GM12878 (cell line): ENCODE measurements at regions not wholly inside any gene's neighbourhood (a gene's known extent, or its start where the extent isn't known, plus 50 kb on each side); places are given as distances from the start of the nearest gene placed in this dataset.

Source experiments
- ATAC-seq: fragments of 200-7000 bp; cut with Tn5 transposase; 3 replicates; pipeline ENCODE4 v1.9.1; 2020; ENCODE audit warnings: mild to moderate bottlenecking, moderate library complexity
- BruUV-seq: library from RNA; stranded (reverse); fragments of 400-500 nt; replicated peaks from 2 replicates; lab custom pipeline; 2021; lab: Mats Ljungman, UMichigan
- CTCF ChIA-PET: fragments of 300-600 bp; sonication (Branson Sonifier 250); formaldehyde crosslinking; extraction: SDS; loops from one replicate; lab custom pipeline; 2021; ENCODE audit warnings: inconsistent platforms; lab: Yijun Ruan, JAX
- POLR2A ChIA-PET: fragments of 350-600 bp; formaldehyde crosslinking; extraction: SDS; loops from one replicate; lab custom pipeline; 2021; ENCODE audit warnings: inconsistent platforms; lab: Charles Lee
- RAD21 ChIA-PET: fragments of 300-600 bp; sonication (Branson Sonifier 250); formaldehyde crosslinking; loops from one replicate; lab custom pipeline; 2023; ENCODE audit warnings: antibody characterized with exemption; ENCODE audit not compliant: unreplicated experiment; lab: Charles Lee
- SMC1A ChIA-PET: fragments of 300-600 bp; sonication (Branson Sonifier 250); formaldehyde crosslinking; loops from one replicate; lab custom pipeline; 2023; ENCODE audit not compliant: unreplicated experiment, uncharacterized antibody; lab: Charles Lee
- DNase-seq: peaks from one replicate; pipeline ENCODE4 v3.0.0-alpha.2; 2011; ENCODE audit warnings: low read depth, low spot score
- FAIRE-seq: peaks from 3 replicates; lab custom pipeline; 2011; peaks lifted over from hg19 to GRCh38; lab: Jason Lieb, UNC
- H2AFZ ChIP-seq: 2 replicates; pipeline ENCODE4 v1.6.0; 2011; ENCODE audit warnings: low read depth, low read length, control low read depth; ENCODE audit not compliant: control insufficient read depth
- H3K27ac ChIP-seq: 2 replicates; pipeline ENCODE4 v1.5.1; 2011; ENCODE audit warnings: control low read depth; ENCODE audit not compliant: control insufficient read depth, insufficient read depth
- H3K27me3 ChIP-seq, 2 experiments: replicated peaks in 1 of 2; 2 replicates each; pipeline versions ENCODE4 v1.6.0 to v1.6.1; 2011; ENCODE audit warnings: low read length in 1 of 2; ENCODE audit not compliant: control insufficient read depth in 2 of 2, insufficient read depth in 2 of 2
- H3K36me3 ChIP-seq, 2 experiments: 2 replicates each; pipeline ENCODE4 v1.5.1; 2011; ENCODE audit warnings: low read length in 1 of 2; ENCODE audit not compliant: control insufficient read depth in 2 of 2, insufficient read depth in 2 of 2
- H3K4me1 ChIP-seq: 2 replicates; pipeline ENCODE4 v1.6.1; 2011; ENCODE audit warnings: mild to moderate bottlenecking, low read length, moderate library complexity, mixed read lengths; ENCODE audit not compliant: control insufficient read depth, insufficient read depth
- H3K4me2 ChIP-seq: 2 replicates; pipeline ENCODE4 v1.6.0; 2011; ENCODE audit warnings: control low read depth; ENCODE audit not compliant: control insufficient read depth, insufficient read depth
- H3K4me3 ChIP-seq: fragments of 200-600 bp; sonication (generic); 2 replicates; pipeline ENCODE4 v1.5.1; 2016
- H3K79me2 ChIP-seq: 2 replicates; pipeline ENCODE4 v1.6.0; 2011; ENCODE audit warnings: low read length; ENCODE audit not compliant: control insufficient read depth, insufficient read depth
- H3K9ac ChIP-seq: 2 replicates; pipeline ENCODE4 v1.8.0; 2011; ENCODE audit warnings: low read length, control low read depth, mixed read lengths; ENCODE audit not compliant: control insufficient read depth, insufficient read depth
- H3K9me3 ChIP-seq: replicated peaks from 3 replicates; pipeline ENCODE4 v1.5.1; 2011; ENCODE audit warnings: mild to moderate bottlenecking, low read length; ENCODE audit not compliant: control insufficient read depth, insufficient read depth
- H4K20me1 ChIP-seq: 2 replicates; pipeline ENCODE4 v1.6.0; 2011; ENCODE audit not compliant: control insufficient read depth, insufficient read depth
- POLR2A ChIP-seq: IDR thresholded peaks from 2 replicates; pipeline ENCODE4 v1.6.1; 2011; ENCODE audit warnings: low read depth, mild to moderate bottlenecking, low read length
- WGBS: methylation state at CpG from one replicate; pipeline ENCODE4 v1.1.6; 2016; ENCODE audit warnings: low lambda C conversion rate; ENCODE audit not compliant: insufficient replicate concordance, insufficient coverage; ENCODE audit errors: missing lambda C conversion rate; 5-methylcytosine and 5-hydroxymethylcytosine counted together
- in situ Hi-C: fragments of 300-500 bp; cut with MboI; formaldehyde crosslinking; loops from 9 replicates; pipeline ENCODE4 v1.14.3; 2018; ENCODE audit warnings: mixed read lengths
- intact Hi-C: fragments of 100-400 bp; cut with micrococcal nuclease; formaldehyde crosslinking; loops from one replicate; pipeline ENCODE4 v1.14.2; 2022; ENCODE audit not compliant: unreplicated experiment
- TF ChIP-seq, protein P1 (sequence below): fragments of 450-650 bp; formaldehyde crosslinking; IDR thresholded peaks from 2 replicates; pipeline ENCODE4 v1.4.0; 2020; ENCODE audit warnings: mild to moderate bottlenecking, moderate library complexity
- TF ChIP-seq, protein P2 (sequence below): IDR thresholded peaks from 2 replicates; pipeline ENCODE4 v1.6.1; 2011; ENCODE audit warnings: mild to moderate bottlenecking, low read depth, low read length, moderate library complexity; ENCODE audit not compliant: insufficient replicate concordance
- TF ChIP-seq, protein P3 (sequence below): fragments of 450-650 bp; IDR thresholded peaks from 2 replicates; pipeline ENCODE4 v1.6.1; 2017; ENCODE audit warnings: mild to moderate bottlenecking

DNA sequence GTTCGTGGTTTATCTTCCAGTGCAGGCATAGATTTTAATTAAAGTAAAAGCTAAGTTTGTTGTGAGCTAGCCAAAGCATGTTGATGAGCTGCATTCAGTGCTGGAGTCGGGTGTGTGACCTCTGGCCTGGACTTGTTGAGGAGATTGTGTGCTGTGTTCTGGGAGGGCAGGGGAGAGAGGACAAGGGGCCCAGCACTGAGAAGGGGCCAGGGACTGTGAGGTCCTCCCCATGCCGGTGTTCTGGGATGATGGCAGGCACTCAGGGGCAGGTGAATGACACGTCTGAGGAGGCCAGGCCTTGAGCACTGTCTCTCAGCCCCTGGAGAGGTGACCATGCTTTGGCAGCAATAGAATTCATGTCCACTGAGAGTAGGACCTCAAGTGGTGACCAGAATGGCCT, 97.9 kb downstream of the FOXF2 start (continued):
- TF ChIP-seq, protein P1, sequence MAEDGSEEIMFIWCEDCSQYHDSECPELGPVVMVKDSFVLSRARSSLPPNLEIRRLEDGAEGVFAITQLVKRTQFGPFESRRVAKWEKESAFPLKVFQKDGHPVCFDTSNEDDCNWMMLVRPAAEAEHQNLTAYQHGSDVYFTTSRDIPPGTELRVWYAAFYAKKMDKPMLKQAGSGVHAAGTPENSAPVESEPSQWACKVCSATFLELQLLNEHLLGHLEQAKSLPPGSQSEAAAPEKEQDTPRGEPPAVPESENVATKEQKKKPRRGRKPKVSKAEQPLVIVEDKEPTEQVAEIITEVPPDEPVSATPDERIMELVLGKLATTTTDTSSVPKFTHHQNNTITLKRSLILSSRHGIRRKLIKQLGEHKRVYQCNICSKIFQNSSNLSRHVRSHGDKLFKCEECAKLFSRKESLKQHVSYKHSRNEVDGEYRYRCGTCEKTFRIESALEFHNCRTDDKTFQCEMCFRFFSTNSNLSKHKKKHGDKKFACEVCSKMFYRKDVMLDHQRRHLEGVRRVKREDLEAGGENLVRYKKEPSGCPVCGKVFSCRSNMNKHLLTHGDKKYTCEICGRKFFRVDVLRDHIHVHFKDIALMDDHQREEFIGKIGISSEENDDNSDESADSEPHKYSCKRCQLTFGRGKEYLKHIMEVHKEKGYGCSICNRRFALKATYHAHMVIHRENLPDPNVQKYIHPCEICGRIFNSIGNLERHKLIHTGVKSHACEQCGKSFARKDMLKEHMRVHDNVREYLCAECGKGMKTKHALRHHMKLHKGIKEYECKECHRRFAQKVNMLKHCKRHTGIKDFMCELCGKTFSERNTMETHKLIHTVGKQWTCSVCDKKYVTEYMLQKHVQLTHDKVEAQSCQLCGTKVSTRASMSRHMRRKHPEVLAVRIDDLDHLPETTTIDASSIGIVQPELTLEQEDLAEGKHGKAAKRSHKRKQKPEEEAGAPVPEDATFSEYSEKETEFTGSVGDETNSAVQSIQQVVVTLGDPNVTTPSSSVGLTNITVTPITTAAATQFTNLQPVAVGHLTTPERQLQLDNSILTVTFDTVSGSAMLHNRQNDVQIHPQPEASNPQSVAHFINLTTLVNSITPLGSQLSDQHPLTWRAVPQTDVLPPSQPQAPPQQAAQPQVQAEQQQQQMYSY (CRISPR knock-in tag), result no peak

DNA sequence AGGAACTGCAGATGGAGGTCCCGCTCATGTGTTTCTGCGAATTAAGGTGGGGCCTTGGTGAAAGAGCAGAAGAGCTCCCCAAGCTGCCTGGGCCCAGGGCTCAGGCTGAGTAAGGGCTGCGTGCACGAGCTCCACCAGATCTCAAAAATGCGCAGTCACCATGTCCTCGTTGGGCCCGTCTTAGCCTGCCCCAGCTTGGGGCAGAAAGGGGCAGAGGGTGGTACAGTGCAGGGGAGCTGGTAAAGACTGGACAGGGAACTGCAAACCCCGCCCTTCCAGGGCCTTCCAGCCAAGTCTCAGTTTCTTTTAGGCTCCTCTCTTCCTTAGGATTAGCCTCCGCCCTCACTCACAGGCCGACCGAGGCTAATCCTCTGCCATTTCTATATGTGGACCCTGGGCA, 101.6 kb downstream of the FOXF2 start:
- in situ Hi-C loops, result no loop called here
- no peak for FAIRE-seq
- no peak for ATAC-seq

More for the DNA sequence above, 101.6 kb downstream of the FOXF2 start:
- Histone ChIP-seq H3K9me3 (no peaks in the 10 kb centered on the region; the same call in 2 of the 3 replicates), H3K27me3 (no peaks in the 10 kb centered on the region), H3K27ac (no peak overlapping the region), H3K4me3 (no peak overlapping the region), H2AFZ (no peak overlapping the region), H3K4me1 (peaks cover 6% of the 10 kb centered on the region), H3K79me2 (no peaks in the 10 kb centered on the region), H3K4me2 (no peak overlapping the region), H3K36me3 (no peaks in the 10 kb centered on the region), H4K20me1 (no peaks in the 10 kb centered on the region), H3K9ac (no peak overlapping the region)
- intact Hi-C loops, result no loop called here
- ChIA-PET SMC1A (no interaction called here), RAD21 (no interaction called here), CTCF (no interaction called here), POLR2A (no interaction called here)
- TF ChIP-seq, protein P2, sequence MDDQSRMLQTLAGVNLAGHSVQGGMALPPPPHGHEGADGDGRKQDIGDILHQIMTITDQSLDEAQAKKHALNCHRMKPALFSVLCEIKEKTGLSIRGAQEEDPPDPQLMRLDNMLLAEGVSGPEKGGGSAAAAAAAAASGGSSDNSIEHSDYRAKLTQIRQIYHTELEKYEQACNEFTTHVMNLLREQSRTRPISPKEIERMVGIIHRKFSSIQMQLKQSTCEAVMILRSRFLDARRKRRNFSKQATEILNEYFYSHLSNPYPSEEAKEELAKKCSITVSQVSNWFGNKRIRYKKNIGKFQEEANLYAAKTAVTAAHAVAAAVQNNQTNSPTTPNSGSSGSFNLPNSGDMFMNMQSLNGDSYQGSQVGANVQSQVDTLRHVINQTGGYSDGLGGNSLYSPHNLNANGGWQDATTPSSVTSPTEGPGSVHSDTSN, result no peak
- TF ChIP-seq, protein P3, sequence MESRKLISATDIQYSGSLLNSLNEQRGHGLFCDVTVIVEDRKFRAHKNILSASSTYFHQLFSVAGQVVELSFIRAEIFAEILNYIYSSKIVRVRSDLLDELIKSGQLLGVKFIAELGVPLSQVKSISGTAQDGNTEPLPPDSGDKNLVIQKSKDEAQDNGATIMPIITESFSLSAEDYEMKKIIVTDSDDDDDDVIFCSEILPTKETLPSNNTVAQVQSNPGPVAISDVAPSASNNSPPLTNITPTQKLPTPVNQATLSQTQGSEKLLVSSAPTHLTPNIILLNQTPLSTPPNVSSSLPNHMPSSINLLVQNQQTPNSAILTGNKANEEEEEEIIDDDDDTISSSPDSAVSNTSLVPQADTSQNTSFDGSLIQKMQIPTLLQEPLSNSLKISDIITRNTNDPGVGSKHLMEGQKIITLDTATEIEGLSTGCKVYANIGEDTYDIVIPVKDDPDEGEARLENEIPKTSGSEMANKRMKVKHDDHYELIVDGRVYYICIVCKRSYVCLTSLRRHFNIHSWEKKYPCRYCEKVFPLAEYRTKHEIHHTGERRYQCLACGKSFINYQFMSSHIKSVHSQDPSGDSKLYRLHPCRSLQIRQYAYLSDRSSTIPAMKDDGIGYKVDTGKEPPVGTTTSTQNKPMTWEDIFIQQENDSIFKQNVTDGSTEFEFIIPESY, result no peak
- no peak for TF ChIP-seq POLR2A
- no peak for DNase-seq
- WGBS, result 78% methylated on average over 11 of the region's 11 CpGs
- BruUV-seq, result no TSS peak
